ENCODE measurements at regions not wholly inside any gene's neighbourhood (a gene's known extent, or its start where the extent isn't known, plus 50 kb on each side); places are given as distances from the start of the nearest gene placed in this dataset.

DNA sequence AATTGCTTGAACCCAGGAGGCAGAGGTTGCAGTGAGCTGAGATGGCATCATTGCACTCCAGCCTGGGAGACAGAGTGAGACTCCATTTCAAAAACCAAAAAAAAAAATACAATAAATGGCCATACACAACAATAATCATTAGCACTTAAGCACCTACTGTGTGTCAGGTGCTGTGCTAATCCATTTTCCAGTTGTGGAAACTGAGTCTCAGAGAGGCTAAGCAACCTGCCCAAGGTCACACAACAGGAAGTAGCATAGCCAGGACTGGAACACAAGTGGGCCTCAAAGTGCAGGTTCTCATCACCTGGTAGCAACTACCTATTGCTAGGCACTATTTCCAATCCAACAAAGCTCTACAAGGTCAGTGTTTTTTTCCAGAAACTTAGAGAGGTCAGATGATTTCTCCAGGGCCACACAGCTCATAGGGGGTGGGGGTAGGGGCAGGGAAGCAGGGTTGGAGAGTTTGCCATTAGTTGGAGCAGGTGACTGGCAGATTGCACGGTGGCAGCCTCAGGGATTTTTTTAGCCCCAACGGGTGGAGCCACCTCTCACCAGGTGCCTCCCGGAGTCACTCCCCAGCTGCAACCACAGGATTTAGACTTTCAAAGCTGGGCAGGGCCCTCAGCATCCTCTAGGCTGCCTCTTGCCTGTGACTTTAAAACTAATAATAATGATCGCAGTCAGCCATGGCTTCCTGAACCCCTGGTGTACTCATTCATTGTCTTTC, 52.5 kb upstream of the ID3 start:
- Histone ChIP-seq H3K4me1 (ENCODE audit: control insufficient read depth, insufficient read depth, low read length) (no peaks in the 10 kb centered on the region), H3K9me1 (ENCODE audit: insufficient read depth, low read length) (no peaks in the 10 kb centered on the region), H2BK5ac (ENCODE audit: low read depth, low read length, poor library complexity, severe bottlenecking) (no peak overlapping the region), H3K27ac (ENCODE audit: insufficient read depth, low read length) (no peak overlapping the region), H3K4ac (ENCODE audit: low read depth, low read length) (no peak overlapping the region), H3K18ac (ENCODE audit: low read depth, low read length) (no peak overlapping the region), H4K8ac (ENCODE audit: low read depth in 2 of 2, low read length in 2 of 2) (no peak overlapping the region), H3K23ac (ENCODE audit: low read depth, low read length) (no peak overlapping the region), H2BK20ac (ENCODE audit: low read depth, low read length) (no peak overlapping the region), H3K9me3 (ENCODE audit: control insufficient read depth, insufficient read depth, low read length) (no peaks in the 10 kb centered on the region), H3K9ac (ENCODE audit: low read depth, low read length) (no peak overlapping the region), H2AK9ac (replicated peaks; ENCODE audit: low read depth, low read length, poor library complexity) (no peak overlapping the region), H3K79me1 (ENCODE audit: low read depth in 1 of 2, low read length in 2 of 2) (no peaks in the 10 kb centered on the region), H3K36me3 (ENCODE audit: control insufficient read depth, insufficient read depth, low read length) (no peaks in the 10 kb centered on the region), H3K4me2 (ENCODE audit: low read depth, low read length) (no peak overlapping the region), H3K56ac (ENCODE audit: extremely low read depth, insufficient read depth, low read length) (no peak overlapping the region), H4K5ac (ENCODE audit: low read depth, low read length) (no peak overlapping the region), H2AK5ac (ENCODE audit: low read depth, low read length) (no peak overlapping the region), H2AFZ (replicated peaks; ENCODE audit: low read length, poor library complexity) (no peak overlapping the region), H2BK15ac (ENCODE audit: low read depth, low read length) (no peak overlapping the region), H3K27me3 (ENCODE audit: control insufficient read depth, insufficient read depth, low read length) (peaks cover 9% of the 10 kb centered on the region; the same call in 1 of the 2 replicates), H4K91ac (ENCODE audit: insufficient read depth, low read depth, low read length) (no peak overlapping the region), H2BK120ac (ENCODE audit: low read depth, low read length) (no peak overlapping the region), H3K4me3 (ENCODE audit: insufficient read depth, low read depth, low read length) (no peak overlapping the region), H4K20me1 (ENCODE audit: insufficient read depth, low read length) (no peaks in the 10 kb centered on the region), H3K14ac (replicated peaks; ENCODE audit: low read depth, low read length) (no peak overlapping the region)
- TF ChIP-seq RFX5 (IDR thresholded peaks at IDR 0.05; ENCODE audit: low read depth, low read length) (no peak), SMC3 (IDR thresholded peaks at IDR 0.05; ENCODE audit: low read depth, low read length) (no peak), RCOR1 (IDR thresholded peaks at IDR 0.05; ENCODE audit: insufficient replicate concordance, low read length) (no peak), MXI1 (IDR thresholded peaks at IDR 0.05; ENCODE audit: borderline replicate concordance, low read depth, low read length) (no peak), CHD1 (IDR thresholded peaks at IDR 0.05; ENCODE audit: low read depth, low read length) (no peak)
- TF ChIP-seq, protein P1, sequence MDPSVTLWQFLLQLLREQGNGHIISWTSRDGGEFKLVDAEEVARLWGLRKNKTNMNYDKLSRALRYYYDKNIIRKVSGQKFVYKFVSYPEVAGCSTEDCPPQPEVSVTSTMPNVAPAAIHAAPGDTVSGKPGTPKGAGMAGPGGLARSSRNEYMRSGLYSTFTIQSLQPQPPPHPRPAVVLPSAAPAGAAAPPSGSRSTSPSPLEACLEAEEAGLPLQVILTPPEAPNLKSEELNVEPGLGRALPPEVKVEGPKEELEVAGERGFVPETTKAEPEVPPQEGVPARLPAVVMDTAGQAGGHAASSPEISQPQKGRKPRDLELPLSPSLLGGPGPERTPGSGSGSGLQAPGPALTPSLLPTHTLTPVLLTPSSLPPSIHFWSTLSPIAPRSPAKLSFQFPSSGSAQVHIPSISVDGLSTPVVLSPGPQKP (IDR thresholded peaks at IDR 0.05; ENCODE audit: borderline replicate concordance, low read depth, low read length): no peak
- no peak for ATAC-seq (ENCODE audit: low read depth)
- dilution Hi-C loops (cut with HindIII; ENCODE audit: low sequenced_read_pairs, unreplicated experiment): no loop called here
- ChIA-PET POLR2A (ENCODE audit: unreplicated experiment) (no interaction called here), CTCF (interaction anchor here (0.6 to 1.4 kb wide), 2 partner anchors 23 to 33 kb away, joined by 3 to 4 read pairs; no protein-coding TSS in a partner anchor)
- intact Hi-C loops (cut with micrococcal nuclease): no loop called here
- no TSS peak for BruUV-seq (replicated peaks)
- in situ Hi-C loops (cut with MboI; ENCODE audit: low sequenced_read_pairs): no loop called here
- WGBS, 2 experiments (ENCODE audit: extremely low coverage in 2 of 2, insufficient read length in 1 of 2): 100% methylated on average over 1 of the region's 4 CpGs; no CpG with 5 or more reads in 1 of the 2 experiments
- DNase-seq: no peak
